Astrocyte of the cerebellum (primary cell): ENCODE measurements at regions not wholly inside any gene's neighbourhood (a gene's known extent, or its start where the extent isn't known, plus 50 kb on each side); places are given as distances from the start of the nearest gene placed in this dataset.

Experiments
- DNase-seq: peaks from one replicate; pipeline ENCODE4 v3.0.0-alpha.2; 2011; ENCODE audit warnings: low read depth
- H3K4me3 ChIP-seq: 2 replicates; pipeline ENCODE4 v1.5.1; 2011; ENCODE audit warnings: mild to moderate bottlenecking, low read depth, low read length, moderate library complexity
- CTCF ChIP-seq: IDR thresholded peaks from 2 replicates; pipeline ENCODE4 v1.5.1; 2012; ENCODE audit warnings: low read length, low read depth, moderate library complexity, mild to moderate bottlenecking; ENCODE audit errors: missing control alignments
- in situ Hi-C: cut with HindIII; loops from 2 replicates; pipeline ENCODE4 v1.10.0; 2017; ENCODE audit warnings: low sequenced_read_pairs

GRCh38 chr2:52128081-52128480, 1096.1 kb upstream of the NRXN1 start:
- in situ Hi-C loops, result no loop called here
- no peak for DNase-seq
- no peak overlapping the region for H3K4me3 ChIP-seq
- no peak for TF ChIP-seq CTCF

GRCh38 chr2:52127527-52127926, 1095.6 kb upstream of the NRXN1 start:
- no peak overlapping the region for H3K4me3 ChIP-seq
- no peak for TF ChIP-seq CTCF
- DNase-seq, result no peak
- in situ Hi-C loops, result no loop called here

GRCh38 chr2:52117299-52117698, 1085.4 kb upstream of the NRXN1 start:
- in situ Hi-C loops, result no loop called here
- no peak for TF ChIP-seq CTCF
- no peak overlapping the region for H3K4me3 ChIP-seq
- no peak for DNase-seq

GRCh38 chr2:52115750-52116149, 1083.8 kb upstream of the NRXN1 start:
- no peak overlapping the region for H3K4me3 ChIP-seq
- DNase-seq, result no peak
- no peak for TF ChIP-seq CTCF
- in situ Hi-C loops, result no loop called here

- DNase-seq, result peak; percentile 42
- TF ChIP-seq CTCF, result no peak
- H3K4me3 ChIP-seq, result no peak overlapping the region
- in situ Hi-C loops, result no loop called here
These were observed 1081.4 kb upstream of the NRXN1 start for GRCh38 chr2:52113338-52113737.

- in situ Hi-C loops, result no loop called here
- no peak for TF ChIP-seq CTCF
- DNase-seq, result no peak
- no peak overlapping the region for H3K4me3 ChIP-seq
These were observed 1080.2 kb upstream of the NRXN1 start for GRCh38 chr2:52112141-52112540.

GRCh38 chr2:52107124-52107523, 1075.2 kb upstream of the NRXN1 start:
- in situ Hi-C loops, result no loop called here
- no peak for TF ChIP-seq CTCF
- no peak overlapping the region for H3K4me3 ChIP-seq
- DNase-seq, result no peak
